HG03196 (cell line): ENCODE measurements at regions not wholly inside any gene's neighbourhood (a gene's known extent, or its start where the extent isn't known, plus 50 kb on each side); places are given as distances from the start of the nearest gene placed in this dataset.
"Not testable (repeated sequence)": the region's sequence is repeated elsewhere in the genome, so short reads cannot be mapped to it uniquely, and the experiment has no call there.

Source experiments
- ATAC-seq: cut with Tn5 transposase; IDR thresholded peaks from one replicate; pipeline ENCODE4 v1.9.1; 2021; ENCODE audit not compliant: unreplicated experiment

- ATAC-seq, result no peak
Measured at GRCh38 chrX:95218976-95219375, 1465.7 kb upstream of the DIAPH2 start.

- no peak for ATAC-seq
Measured at GRCh38 chrX:95248386-95248785, 1436.3 kb upstream of the DIAPH2 start.

- no peak for ATAC-seq
Measured at GRCh38 chrX:95290455-95290854, 1394.2 kb upstream of the DIAPH2 start.

DNA sequence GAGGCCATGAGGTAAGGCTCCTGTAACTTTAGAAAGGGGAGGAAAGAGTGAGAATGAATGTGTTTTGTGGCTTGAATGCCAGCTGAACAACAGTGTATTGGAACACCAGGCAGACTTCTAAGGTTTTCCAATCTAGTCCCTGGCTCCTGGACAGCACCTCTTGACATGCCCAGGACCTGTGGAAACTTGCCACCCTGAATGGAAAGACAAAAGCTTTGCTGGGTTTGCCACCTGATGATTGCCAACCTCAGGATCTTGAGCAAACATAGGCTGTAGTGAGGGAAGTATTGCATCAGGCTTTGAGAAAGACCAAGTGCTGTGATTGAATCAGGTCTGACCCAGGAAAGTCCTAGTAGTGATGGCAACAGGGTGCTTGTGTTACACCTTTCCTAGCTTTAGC lies 1393.1 kb upstream of the DIAPH2 start:
- no peak for ATAC-seq

DNA sequence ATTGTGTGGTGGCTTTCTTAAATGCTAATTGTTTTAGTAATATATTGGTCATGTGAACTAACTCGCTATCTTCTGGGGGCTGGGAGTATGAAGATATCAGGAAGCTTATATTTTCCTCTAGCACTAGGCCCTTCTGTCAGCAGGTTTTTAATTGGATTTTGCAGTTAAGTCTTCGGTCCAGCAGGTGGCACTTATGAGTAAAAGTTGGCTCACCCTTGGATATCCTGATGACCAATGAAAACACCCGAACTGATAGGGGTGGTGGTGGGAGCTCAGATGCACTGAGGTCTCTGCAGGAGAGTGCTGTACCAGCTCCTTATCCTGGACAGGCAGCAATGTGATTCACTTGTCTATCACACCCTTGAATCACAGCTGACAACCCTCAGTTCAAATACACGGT lies 1365.8 kb upstream of the DIAPH2 start:
- no peak for ATAC-seq

- ATAC-seq, result no peak
Measured at GRCh38 chrX:95325185-95325584, 1359.5 kb upstream of the DIAPH2 start.

- ATAC-seq, result no peak
Measured at GRCh38 chrX:95330292-95330691, 1354.3 kb upstream of the DIAPH2 start.

- no peak for ATAC-seq
Measured at GRCh38 chrX:95332530-95332929, 1352.1 kb upstream of the DIAPH2 start.

GRCh38 chrX:95346856-95347255 lies 1337.8 kb upstream of the DIAPH2 start:
- ATAC-seq, result no peak

DNA sequence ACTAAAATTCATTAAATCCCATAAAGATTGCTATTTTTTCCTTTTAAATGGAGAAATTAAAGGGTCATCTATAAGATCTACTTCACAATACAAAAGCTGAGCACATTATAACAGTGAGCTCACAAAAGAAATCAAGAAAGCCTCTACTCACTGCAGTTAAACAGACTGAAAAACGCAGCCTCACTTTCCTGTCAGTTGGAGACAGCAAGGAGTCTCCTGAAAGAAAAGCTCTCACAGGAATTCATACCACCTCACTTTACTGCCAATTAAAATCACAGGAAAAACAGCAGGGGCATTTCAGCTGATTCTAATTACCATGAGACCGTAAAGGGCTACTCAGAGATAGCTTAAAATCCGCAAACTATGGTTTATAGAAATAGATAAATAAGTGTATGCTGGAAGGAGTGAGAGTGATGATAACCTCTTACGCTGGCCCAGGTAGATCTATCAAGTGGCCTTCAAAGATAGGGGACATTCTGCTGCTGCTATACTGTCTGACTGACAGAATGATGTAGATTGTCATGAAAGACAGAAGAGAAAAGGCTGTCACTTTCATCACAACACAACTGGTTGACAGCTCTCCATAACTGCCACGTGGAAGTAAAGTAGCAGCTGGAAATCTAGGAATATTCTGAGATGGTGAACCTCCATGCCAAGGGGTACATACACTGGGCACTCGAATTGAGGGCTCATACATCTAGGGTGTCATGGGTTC lies 1333.7 kb upstream of the DIAPH2 start:
- no peak for ATAC-seq

DNA sequence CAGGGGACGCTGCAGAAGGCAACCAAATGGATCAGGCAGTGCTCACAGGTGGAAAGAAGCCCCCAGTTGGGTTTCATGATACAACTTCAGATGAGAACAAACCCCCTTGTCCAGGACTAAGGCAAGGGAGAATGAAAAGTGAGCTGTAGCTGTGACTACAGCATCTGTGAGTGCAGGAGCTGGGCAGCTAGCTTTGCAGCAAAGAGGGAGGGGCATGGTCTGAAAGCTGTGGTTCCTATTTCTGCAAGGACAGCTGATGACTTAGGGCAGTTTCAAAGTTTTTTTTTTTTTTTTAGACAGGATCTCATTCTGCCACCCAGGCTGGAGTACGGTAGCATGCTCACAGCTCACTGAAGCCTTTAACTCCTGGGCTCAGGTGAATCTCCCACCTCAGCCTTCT lies 1317.4 kb upstream of the DIAPH2 start:
- ATAC-seq, result no peak

- no peak for ATAC-seq
Measured at GRCh38 chrX:95382799-95383198, 1301.8 kb upstream of the DIAPH2 start.

DNA sequence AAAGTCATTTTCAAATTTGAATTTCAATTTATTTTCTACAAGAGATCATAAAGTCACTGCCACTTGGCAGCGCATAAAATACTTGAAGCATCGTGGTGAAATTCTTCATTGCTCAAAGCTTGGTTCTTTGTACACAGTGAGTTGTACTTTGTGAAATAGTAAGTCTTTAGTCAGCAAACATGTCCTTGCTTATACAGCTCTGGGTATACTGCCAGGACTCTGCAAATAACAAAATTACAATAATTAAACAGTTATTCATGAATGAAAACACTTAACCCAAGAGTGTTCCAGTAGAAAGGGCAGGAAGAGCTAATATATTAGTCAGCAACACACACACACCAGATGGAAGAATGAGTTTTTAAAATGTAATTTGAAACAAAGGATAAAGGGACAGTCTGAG lies 1300.9 kb upstream of the DIAPH2 start:
- no peak for ATAC-seq

DNA sequence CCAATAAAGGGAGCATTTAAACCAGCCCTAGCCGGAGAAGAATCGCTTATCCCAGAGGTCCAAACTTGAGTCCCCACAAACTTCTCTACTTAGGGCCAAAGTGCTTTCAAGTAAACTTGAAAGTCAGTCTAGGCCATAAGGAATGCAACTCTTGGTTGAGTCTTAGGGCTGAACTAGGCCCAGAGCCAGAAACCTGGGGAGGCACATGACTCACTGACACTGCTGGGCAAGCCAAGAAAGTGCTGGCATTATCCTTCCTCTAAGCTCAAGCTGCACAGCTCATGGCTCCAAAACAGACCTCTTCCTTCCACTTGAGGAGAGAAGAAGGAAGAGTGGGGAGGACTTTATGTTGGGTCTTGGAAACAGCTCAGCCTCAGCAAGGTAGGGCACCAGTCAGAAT lies 1257.3 kb upstream of the DIAPH2 start:
- ATAC-seq, result no peak

- no peak for ATAC-seq
Measured at GRCh38 chrX:95435198-95435597, 1249.4 kb upstream of the DIAPH2 start.

- no peak for ATAC-seq
Measured at GRCh38 chrX:95441836-95442235, 1242.8 kb upstream of the DIAPH2 start.

DNA sequence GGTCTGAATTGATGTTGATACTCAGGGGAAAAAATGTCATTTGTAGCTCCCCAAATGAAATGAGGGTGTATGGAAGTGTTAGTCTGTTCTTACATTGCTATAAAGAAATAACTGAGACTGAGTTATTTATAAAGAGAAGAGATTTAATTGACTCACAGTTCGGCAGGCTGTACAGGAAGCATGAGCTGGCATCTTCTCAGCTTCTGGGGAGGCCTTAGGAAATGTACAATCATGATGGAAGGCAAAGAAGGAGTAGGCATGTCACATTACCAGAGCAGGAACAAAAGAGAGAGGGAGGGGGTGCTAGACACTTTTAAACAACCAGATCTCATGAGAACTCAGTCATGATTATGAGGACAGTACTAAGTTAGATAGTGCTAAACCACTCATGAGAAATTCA lies 1199.9 kb upstream of the DIAPH2 start:
- no peak for ATAC-seq

DNA sequence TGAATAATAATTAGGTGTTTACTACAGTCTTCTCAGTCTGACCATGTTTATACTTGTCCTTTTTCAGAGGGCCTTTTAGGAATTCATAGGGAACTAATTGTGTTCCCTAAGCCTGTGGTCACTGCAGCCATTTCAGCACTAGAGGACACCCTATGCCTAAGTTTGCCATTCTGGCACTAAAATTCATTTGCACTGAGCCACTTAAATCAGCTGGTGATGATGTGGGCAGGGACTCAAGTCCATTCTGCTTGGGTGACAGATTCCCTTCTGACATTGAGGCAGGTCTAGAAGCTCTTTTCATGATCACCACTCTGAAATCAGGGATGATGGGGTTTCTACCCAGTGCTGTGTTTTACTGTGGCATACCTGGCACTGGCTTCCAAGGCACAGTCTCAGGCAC lies 1178.9 kb upstream of the DIAPH2 start:
- ATAC-seq, result no peak

GRCh38 chrX:95509474-95509873 lies 1175.2 kb upstream of the DIAPH2 start:
- ATAC-seq, result no peak

DNA sequence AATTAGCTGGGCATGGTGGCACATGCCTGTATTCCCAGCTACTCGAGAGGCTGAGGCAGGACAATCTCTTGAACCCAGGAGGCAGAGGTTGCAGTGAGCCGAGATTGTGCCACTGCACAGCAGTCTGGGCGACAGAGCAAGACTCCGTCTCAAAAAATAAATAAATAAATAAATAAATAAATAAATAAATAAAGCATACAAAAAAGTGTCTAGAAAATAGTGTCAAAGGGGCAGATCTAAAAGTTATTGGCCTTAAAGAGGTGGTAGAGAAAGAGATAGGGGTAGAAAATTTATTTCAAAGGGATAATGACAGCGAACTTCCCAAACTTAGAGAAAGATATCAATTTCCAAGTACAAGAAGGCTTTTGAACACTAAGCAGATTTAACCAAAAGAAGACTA lies 1160.6 kb upstream of the DIAPH2 start:
- not testable (repeated sequence) for ATAC-seq

DNA sequence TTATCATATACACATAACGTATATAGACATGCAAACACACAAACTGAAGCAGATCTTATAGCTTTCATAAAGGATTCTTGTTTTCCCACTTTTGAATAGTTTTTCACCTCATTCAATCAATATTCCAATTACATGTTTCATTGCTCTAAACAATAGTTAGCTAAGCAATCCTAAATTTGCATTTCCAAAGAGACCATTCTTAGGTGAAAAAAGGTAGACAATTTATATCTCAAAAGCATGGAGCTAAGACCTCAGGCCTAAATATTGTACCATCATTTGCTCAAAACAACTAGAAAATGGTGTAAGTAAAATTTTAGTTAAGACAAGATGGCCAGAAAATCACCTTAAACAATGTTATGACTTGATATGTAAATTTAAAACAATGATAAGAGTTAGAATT lies 1148.5 kb upstream of the DIAPH2 start:
- ATAC-seq, result no peak

DNA sequence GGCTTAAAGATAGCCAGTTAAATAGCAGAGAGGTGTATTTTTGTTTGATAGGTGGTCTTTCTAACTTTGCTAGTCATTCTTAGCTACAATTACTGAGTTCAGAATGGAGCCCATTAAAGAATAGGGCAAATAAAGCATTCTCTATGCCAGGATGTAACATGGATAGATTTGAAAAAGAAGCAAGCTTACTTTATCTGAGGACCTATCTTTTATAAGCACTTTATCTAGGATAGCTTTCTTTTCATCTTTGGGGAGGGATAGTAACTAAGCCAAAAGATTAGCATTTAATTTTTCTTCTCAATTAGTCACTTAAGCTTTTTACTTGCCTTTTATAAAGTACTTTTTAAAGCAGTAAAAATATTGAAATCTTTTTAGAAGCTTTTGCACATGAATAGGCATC lies 1148.0 kb upstream of the DIAPH2 start:
- ATAC-seq, result no peak

- ATAC-seq, result no peak
Measured at GRCh38 chrX:95539041-95539440, 1145.6 kb upstream of the DIAPH2 start.
